GM21390 (cell line): ENCODE measurements at regions not wholly inside any gene's neighbourhood (a gene's known extent, or its start where the extent isn't known, plus 50 kb on each side); places are given as distances from the start of the nearest gene placed in this dataset.
"Not testable (repeated sequence)": the region's sequence is repeated elsewhere in the genome, so short reads cannot be mapped to it uniquely, and the experiment has no call there.

ENCODE experiments used
- ATAC-seq: cut with Tn5 transposase; IDR thresholded peaks from one replicate; pipeline ENCODE4 v1.9.1; 2021; ENCODE audit not compliant: unreplicated experiment

DNA sequence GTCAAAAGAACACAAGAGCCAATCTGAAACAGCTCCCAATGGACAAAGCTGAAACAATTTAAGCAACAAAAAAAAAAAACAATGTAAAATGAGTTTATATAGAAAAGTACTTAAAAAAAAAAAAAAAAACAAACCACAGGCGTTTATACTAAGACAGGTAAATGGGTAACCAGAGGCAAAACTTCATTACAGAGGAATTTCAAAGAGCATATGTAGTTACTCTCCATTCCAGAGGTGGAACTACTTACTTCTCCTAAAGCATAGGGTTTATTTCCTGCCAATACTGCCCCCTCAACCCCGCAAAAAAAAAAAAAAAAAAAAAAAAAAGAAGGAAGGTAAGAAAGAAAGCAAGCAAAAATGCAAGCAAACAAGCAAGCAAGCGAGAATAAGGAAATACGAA is 132.9 kb downstream of the LIG4 start:
- ATAC-seq: no peak

DNA sequence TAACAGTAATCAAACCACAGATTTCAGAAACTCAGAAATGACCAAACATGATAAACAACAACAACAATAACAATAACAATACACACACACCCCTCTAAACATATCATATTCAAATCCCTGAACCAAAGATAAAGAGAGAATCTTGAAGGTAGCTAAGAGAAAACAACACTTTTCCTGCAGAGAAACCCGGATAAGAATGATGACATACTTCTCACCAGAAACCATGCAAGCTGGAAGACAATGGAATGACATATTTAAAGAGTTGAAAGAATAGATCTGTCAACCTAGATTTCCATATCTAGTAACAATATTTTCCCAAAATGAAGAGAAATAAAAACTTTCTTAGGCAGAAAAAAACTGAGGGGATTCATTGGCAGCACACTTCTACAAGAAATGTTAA is 138.1 kb downstream of the LIG4 start:
- no peak for ATAC-seq

DNA sequence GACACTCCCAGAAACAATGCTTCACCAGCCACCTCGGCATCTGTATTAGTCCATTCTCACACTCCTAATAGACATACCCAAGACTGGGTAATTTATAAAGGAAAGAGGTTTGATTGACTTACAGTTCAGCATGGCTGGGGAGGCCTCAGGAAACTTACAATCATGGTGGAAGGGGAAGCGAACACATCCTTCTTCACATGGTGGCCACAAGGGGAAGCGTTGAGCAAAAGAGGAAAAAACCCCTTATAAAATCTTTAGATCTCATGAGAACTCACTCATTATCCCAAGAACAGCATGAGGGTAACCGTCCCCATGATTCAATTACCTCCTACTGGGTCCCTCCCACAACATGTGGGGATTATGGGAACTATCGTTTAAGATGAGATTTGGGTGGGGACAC is 140.9 kb downstream of the LIG4 start:
- ATAC-seq: not testable (repeated sequence)

DNA sequence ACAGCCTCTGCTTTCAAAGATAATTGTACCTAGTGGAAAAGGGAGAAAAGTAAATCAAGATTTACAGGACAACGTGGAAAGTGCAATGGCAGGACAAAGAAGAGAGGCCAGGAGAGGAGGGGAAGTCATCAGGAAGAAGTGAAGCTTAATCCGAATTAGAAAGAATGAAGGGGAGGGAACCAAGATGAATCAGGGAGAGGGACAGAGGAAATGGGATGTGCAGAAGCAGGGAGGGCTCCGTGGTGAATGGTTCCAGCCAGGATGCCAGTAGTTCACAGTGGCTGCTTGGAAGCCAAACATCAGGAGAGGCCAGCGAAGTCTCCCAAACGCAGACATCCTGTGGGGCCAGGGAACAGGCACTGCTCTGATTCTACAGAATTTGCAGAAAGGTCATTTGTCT is 144.4 kb downstream of the LIG4 start:
- no peak for ATAC-seq

DNA sequence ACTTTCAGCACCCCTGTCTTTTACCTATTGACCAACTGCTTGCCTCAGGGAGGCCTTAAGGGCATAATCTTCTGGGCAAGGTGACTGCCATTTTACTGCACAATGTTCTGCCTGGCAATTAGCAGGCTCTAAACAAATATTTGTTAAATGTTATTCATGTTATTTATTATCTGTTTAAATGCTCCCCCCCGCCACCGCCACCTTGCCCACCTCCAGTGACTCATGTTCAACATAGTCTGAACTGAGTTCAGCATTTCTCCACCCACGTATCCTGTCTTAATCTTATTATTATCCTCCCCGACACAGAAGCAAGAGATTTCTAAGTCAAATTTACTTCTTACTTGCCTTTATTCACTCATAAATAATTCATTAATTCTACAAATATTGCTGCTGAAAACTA is 144.8 kb downstream of the LIG4 start:
- no peak for ATAC-seq

DNA sequence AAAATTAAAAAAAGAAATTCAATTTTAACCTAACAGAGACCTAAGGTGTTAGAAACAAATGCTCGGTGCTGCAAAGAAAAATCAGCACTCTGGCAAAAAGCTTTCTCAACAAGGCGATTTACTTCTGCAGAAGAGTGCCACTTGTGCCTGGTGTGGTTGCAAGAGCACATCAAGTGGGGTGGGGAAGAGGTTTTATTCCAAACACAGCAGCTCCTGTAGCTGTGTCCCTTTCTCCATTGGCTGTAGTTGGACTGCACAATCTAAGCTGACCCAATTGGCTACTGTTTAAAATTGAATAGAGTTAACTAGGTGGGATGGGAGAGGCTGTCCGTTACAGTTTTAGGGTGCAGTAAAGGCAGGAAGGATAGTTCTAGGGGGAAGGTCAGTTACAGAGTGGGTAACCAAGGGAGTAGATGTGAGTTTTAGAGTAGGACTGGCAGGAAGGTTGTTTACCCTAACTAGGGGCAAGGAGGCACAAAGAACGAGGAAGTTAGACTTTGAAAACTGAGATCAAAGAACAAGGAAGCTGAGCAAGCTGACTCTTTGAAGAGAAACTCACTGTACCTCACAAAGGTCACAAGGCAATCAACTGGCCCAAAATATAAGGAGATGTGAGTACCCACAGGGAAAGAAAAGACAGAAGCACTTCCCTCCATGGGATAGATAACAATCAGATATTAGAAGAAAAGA is 145.7 kb downstream of the LIG4 start:
- no peak for ATAC-seq

DNA sequence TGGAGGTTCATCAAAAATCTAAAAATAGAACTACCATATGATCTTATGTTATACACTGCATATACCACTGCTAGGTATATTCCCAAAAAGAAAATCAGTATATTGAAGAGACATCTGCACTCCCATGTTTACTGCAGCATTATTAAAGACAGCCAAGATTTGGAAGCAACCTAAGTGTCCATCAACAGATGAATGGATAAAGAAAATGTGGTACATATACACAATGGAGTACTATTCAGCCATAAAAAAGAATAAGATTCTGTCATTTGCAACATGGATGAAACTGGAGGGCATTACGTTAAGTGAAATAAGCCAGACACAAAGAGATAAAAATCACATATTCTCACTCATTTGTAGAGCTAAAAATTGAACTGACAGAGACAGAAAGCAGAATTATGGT is 151.0 kb downstream of the LIG4 start:
- ATAC-seq: not testable (repeated sequence)

DNA sequence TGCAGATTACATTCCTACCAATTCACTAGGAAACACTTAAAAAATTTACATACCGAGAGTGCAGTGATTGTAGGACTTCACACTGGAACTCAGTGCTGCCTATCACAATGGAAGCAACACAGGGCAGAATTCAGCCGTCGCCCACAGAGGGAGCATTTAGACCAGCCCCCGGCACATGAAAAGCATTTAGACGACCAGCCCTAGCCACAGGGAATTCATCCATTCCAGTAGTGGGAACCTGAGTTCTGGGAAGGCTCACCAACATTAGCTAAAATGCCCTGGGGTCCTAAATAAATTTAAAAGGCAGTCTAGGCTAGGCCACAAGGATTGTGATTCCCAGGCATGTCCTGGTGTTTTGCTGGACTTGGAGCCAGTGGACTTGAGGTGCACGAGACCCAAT is 155.2 kb downstream of the LIG4 start:
- ATAC-seq: no peak

DNA sequence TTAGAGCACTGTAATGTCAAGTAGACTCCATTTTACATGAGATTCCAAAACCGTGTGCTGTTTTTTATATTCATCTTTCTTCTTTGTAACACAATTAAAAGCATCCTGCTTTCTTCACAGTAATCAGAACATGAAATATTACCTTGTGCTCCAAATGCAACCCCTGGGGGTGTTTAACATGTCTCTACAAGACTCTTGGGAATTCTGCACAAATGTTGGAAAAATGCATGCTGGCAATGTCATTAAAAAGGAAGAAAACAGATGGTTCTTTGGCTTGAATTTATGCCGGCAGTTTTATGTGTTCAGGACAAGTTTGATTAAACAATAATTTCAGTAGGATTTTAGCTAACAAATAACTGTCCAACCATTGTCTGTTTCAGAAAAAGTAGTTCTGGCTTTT is 159.1 kb downstream of the LIG4 start:
- ATAC-seq: no peak

DNA sequence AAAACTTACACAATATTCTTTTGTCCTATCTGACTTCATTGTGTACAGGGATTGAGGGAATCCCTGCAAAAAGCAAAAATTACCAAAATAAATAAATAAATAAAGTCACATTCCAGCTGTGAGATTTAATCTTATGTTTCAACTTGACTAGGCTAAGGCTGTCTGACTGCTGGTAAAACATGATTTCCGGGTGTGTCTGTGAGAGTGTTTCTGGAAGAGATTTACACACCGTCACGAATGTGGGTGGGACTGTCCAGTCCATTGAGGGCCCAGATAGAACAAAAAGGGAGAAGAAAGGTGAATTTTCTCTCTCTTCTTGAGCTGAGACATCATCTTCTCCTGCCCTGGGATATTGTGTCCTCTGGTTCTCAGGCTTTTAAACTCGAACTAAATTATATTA is 166.1 kb downstream of the LIG4 start:
- no peak for ATAC-seq

DNA sequence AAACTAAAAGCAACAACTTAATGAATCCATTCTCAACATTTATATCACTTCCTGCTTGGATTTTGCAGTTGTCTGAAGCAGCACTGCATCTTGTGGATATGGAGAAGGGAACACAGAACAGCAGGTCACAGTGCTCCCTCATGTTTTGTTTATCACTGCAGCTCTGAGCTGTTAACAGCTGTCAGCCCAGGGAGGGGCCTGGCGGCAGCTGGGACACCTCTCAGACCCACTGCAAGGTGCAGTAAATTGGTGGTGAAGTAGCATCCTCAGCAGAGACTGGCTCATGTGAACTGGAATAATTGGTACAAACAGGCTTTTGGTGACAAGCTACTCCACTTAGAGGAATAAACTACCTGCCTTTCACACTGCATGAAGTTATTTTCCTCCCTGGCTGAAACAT is 170.4 kb downstream of the LIG4 start:
- no peak for ATAC-seq

DNA sequence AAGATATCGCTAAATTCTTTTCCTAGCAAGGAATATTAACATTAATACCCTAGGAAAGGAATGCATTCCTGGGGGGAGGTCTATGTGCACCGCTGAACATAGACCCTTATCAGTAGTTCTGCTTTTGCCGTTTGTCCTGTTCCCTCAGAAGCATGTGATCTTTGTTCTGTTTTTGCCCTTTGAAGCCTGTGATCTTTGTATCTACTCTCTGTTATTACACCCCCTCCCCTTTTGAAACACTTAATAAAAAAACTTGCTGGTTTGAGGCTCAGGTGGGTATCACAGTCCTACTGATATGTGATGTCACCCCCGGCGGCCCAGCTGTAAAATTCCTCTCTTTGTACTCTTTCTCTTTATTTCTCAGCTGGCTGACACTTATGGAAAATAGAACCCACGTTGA is 172.5 kb downstream of the LIG4 start:
- ATAC-seq: not testable (repeated sequence)

DNA sequence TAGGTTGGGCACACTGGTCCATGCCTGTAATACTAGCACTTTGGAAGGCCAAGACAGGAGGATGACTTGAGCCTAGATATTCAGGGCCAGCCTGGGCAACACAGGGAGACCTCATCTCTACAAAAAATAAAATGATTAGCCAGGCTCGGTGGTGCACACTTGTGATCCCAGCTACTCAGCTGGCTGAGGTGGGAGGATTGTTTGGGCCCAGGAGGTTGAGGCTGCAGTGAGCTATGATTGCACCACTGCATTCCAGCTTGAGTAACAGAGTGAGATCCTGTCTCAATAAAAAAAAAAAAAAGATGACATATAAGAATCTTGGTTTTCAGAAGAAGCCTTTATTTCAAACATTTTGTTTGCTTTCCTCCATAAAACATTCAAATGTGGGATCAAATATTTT is 178.0 kb downstream of the LIG4 start:
- ATAC-seq: no peak

DNA sequence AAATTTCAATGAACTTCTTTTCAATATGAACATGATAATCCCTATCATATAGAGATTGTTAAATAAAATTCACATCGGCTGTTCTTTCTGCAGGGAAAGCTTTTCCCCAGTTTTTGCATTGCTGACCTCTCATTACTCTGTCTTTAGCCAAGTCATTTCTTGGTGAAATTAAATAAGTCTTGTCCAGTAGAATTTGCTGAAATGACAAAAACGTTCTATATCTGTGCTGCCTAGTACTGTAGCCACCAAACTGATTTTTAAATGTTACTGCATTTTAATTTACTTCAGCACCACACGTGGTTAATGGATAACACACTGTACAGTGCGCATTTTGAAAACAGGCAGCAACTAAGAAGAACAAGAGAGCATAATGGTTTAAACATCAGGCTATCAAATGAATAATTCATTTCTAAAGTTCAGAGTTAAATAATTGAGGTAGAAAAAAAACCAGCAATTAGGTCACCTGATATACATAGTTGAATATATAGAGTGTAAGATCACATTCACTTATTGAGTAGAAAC is 178.9 kb downstream of the LIG4 start:
- no peak for ATAC-seq

DNA sequence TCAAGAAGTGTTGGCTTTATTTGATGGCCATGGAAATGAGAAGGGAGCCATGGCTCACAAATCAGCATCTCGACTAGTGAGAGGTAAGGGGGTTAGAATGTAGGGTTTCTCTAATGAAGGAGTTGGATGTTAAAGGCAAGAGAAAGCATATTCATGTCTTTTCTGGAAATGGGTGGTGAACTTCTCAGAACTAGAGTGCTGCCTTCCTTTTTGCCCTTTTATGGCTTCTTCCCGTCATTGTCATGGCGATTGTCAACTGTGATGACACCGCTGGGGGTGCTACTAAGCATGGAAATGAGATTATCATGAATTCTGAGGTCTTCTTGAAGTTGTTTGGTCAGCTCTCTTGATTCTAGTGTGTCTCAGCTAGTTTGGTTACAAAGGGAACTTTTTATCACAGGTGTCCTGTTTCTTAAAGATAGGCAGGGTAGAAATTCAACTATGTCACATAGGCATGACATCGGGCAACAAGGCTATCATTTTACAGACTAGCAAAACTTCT is 180.4 kb downstream of the LIG4 start:
- ATAC-seq: no peak

DNA sequence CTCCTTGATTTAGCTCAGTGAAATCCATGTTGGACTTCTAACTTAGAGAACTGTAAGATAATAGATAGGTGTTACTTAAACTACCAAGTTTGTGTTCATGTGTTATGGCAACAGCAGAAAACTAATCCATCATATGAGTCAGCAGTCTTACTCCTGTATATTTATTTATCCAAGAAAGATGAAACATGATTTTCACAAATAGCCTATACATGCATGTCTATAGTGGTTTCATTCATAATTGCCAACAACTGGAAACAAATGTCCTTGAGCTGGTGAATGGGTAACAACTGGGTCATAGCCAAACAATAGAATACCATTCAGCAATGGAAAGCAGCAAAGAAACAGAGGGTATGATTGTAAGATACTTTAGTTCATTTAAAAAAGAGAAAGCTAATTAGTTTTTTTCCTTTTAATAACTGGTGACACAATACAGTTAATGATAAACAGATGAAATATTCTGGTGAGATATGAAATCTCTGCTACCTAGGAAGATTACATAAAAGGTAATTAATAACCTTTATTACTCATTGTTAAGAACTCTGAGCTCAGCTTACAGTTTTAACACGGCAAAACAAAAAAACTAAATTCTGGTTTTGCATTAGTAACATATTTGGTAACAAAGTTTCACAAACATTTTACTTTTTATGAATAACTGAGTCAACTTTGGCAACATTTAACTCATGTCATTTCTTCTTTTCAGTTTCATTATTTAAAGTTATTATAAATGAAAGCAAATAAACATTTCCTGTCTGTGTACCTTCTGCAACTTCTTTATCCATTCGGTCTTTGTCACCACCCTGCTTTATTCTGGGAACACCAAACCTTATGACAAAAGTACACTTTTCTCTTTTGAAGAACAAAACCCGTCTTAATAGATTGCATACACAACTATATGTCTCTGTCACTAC is 181.3 kb downstream of the LIG4 start:
- ATAC-seq: no peak

DNA sequence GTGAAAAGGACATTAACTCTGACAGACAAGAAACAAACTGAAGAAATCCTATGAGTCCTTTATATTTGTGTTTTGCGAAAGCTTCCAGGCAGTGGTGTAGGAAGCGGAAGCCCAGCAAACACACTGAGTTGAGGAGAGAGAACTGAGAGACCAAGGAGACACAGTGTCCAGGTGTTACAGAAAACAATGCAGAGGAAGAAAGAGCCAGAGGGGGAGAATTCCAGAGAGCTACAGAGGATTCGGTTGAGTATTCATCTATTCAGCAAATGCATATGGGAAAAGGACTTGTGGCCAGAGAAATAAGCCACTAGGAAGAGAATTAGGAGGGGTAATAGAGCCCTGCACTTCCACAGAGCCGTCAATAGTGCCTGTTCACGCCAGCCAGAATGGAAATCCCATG is 183.5 kb downstream of the LIG4 start:
- ATAC-seq: no peak

DNA sequence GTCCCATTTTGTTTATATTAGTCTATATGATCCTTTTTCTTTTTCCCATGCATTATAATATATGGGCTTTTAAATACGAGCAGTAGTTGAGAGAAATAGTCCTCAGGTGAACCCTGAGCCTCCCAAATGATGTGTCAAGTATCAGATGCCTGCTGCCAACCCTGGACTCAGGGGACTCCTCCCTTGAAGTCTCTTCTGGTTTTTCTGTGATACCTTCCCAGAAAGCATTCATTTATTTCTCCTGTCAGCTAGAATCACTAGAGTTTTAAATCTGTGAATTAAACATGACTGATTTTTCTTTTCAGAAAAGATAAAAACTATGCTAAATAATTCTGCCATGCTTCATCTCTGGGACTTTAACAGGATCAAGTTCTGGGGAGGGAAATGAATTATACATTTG is 184.6 kb downstream of the LIG4 start:
- ATAC-seq: no peak

DNA sequence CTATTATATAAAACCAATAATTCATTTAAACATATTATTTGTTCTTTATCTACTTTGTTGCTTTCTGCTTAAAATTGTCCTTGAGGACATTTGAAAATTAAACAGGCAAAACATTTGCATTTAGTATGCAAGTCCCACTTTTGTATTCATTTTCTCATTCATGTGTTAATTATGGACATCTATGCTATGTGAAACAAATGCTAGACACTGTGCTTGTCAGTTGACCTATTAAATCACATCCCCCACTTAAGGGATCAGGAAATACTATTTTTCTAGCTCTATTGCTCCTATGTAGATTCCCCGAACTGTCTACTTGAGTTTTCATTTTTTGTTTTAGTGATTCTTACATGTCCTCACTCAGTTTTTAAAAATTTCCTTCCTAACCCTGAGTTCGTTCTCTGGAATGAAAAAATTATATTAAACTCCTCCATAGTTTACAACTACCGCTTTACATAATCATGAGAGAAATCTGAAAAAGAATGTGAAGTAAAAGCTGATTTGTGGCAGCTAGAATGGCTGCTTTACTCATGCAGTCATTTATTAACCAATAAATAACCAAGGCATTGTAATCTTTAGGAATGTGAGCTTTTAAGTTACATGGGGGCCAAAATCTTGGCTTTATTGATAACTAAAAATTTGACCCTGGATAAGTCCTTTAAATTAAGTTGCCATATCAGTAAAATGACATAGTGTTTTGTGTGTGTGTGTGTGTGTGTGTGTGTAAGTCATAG is 188.5 kb downstream of the LIG4 start:
- no peak for ATAC-seq

DNA sequence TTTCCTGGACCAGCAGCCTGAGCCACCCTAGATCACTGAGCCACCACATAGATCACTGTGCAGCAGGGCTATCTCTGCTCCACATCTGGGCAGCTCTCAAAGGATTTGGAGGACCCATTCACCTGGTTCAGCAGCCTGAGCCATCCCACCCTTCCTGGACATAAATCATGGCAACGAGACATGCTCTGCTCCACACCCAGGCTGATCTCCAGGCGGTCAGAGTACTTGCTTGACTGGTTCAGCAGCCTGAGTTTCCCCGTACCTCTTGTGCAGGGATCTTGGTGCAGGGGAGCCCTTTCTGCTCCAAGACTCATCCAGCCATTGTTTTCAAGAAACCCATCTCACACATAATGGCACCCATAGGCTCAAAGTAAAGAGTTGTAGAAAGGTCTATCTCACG is 195.3 kb downstream of the LIG4 start:
- no peak for ATAC-seq

DNA sequence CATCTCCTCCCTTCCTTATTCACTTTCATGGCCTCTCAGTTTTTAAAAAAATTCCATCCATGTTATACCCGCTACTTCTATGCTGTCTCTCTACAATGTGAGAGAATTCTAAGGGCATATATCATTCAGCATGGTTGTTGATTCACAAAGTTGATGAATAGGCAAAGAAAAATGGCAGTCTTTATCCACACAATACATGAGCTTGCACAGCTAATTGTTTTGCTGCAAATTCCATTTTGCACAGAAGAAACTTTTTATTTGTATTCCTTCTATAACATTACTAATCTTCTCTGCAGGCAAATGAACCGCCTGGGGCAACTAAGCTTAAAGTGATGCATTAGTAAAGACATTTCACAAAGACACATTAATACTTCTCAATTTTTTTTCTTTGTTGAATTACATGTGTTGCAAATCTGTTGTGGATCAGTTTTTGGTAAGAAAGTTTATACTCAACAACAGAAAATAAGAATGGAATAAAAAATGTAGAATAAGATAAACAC is 196.9 kb downstream of the LIG4 start:
- ATAC-seq: no peak
